NCI-H748 treated with DMSO at 0.1 percent for 48 hours (cell line): ENCODE measurements at regions not wholly inside any gene's neighbourhood (a gene's known extent, or its start where the extent isn't known, plus 50 kb on each side); places are given as distances from the start of the nearest gene placed in this dataset.
"Not testable (repeated sequence)": the region's sequence is repeated elsewhere in the genome, so short reads cannot be mapped to it uniquely, and the experiment has no call there.

ENCODE experiments used
- DNase-seq: peaks from one replicate; lab custom pipeline; 2025; lab: John Stamatoyannopoulos, UW

GRCh38 chr20:29320216-29320949 lies 1937.1 kb upstream of the DEFB115 start:
- not testable (repeated sequence) for DNase-seq

- DNase-seq = not testable (repeated sequence)
These were observed 1933.6 kb upstream of the DEFB115 start for GRCh38 chr20:29323631-29324515.

DNA sequence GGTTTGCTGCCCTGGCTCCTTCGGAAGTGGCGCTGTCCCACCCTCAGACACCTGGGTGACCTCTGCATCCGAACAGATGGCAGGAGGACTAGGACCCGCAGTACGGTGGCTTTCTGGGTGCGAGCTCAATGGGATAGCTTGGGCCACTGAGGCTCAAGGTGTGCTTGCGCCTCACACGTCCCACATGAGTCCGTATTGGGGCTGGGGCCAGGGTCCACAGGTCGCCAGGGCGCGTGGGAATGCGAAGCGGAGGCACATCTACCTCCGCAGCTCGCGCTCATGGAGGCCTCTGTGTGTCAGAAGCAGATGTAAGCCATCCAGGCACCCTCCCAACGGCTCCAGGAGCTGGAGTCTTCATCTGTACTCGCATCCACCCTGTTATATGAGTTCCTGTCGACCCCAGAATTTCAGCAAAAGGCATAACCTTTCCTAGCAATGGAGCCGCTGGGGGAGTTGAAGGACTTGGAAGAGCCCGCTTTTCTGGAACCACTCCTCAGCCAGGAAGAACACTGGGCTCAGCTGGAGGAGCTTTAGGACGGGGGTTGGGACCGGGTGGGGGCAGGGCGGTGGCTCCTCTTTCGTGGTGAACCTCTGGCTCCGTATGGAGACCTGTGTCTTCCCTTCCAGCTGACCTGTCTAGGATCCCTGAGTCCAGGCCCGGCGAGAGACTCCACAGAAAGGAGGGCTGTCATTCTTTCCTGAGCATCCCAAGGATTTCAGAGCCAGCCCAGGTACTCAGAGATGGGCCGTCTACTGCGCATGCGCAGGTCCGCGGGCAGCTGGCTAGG lies 1932.8 kb upstream of the DEFB115 start:
- not testable (repeated sequence) for DNase-seq

DNA sequence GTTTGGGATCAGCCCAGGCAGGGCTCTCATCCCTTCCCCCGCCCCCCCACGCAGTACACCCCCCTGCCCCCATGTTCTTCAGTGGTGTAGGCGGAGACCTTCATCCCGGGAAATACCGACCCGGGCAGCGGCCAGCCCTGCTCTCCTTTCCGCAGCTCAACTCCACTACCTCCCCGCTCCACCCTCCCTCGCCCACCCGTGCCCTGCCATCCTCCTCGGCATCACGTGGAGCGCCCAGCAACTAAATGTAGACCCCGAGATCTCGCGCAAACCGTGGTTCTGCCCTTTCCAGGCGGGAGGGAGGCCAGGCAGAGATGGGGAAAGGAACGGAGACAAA lies 1932.2 kb upstream of the DEFB115 start:
- DNase-seq = no peak

- DNase-seq = not testable (repeated sequence)
These were observed 1931.7 kb upstream of the DEFB115 start for GRCh38 chr20:29325781-29326180.

- DNase-seq = no peak
These were observed 1930.9 kb upstream of the DEFB115 start for GRCh38 chr20:29326376-29327070.

DNA sequence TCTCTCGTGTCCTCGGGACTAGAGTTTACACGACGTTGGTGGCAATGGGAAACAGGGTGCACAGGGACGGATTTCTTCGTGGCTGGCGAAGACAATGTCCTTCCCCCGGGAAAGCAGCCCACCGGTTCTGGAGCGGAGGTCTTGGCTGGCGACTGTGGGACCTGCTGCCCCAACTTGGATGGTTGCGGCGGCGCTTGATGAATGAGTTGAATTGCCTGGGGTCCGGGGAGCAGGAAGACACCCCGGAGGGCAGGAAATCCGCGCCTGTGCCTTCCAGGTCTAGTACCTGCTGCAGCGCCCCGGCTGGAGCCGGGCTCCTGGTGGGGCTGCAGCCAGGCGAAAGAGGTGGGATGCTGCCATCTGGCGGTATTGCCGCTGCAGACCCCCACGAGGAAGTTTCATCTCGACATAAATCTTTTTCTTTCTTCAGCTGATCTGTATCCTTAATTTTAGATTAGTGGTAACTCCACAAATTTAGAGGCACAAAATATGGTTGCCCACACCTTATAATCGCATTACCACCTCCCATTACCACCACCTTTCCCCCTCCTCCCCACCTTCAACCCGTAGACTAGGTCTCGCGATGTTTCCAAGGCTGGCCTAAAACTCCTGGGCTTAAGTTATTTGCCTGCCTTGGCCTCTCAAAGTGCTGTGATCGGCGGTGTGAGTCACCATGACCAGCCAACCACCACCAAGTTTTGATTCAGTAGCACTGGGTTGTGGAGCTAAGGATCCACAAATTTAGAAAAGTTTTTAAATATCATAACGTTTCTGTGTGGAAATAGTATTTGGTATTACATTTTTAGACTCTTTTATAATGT lies 1929.7 kb upstream of the DEFB115 start:
- DNase-seq = not testable (repeated sequence)

DNA sequence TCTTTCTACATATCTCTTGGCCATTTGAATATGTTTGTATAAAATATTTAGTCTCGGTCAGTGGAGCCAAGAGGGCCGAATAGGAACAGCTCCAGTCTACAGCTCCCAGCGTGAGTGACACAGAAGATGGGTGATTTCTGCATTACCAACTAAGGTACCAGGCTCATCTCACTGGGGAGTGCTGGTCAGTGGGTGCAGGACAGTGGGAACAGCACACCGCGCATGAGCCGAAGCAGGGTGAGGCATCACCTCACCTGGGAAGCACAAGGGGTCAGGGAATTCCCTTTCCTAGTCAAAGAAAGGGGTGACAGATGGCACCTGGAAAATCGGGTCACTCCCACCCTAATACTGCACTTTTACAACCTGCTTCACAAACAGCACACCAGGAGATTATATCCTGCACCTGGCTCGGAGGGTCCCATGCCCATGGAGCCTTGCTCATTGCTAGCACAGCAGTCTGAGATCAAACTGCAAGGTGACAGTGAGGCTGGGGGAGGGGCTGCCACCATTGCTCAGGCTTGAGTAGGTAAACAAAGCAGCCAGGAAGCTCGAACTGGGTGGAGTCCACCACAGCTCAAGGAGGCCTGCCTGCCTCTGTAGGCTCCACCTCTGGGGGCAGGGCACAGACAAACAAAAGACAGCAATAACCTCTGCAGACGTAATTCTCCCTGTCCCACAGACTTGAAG lies 1926.9 kb upstream of the DEFB115 start:
- not testable (repeated sequence) for DNase-seq

GRCh38 chr20:29349836-29350235 lies 1907.6 kb upstream of the DEFB115 start:
- DNase-seq = no peak

DNA sequence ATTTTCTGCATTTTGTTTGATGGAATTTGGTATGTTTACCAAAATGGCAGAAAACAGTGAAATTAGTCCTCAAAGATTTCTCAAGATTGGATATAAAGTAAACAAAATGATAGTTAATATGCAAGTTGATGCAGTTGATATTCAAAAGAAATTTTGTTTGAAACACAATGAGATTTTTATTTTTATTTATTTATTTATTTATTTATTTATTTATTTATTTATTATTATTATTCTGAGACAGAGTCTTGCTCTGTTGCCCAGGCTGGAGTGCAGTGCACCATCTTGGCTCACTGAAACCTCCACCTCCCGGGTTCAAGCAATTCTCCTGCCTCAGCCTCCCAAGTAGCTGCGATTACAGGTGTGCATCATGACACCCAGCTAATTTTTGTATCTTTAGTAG lies 1881.5 kb upstream of the DEFB115 start:
- not testable (repeated sequence) for DNase-seq

- DNase-seq = not testable (repeated sequence)
These were observed 1864.6 kb upstream of the DEFB115 start for GRCh38 chr20:29392853-29393252.

DNA sequence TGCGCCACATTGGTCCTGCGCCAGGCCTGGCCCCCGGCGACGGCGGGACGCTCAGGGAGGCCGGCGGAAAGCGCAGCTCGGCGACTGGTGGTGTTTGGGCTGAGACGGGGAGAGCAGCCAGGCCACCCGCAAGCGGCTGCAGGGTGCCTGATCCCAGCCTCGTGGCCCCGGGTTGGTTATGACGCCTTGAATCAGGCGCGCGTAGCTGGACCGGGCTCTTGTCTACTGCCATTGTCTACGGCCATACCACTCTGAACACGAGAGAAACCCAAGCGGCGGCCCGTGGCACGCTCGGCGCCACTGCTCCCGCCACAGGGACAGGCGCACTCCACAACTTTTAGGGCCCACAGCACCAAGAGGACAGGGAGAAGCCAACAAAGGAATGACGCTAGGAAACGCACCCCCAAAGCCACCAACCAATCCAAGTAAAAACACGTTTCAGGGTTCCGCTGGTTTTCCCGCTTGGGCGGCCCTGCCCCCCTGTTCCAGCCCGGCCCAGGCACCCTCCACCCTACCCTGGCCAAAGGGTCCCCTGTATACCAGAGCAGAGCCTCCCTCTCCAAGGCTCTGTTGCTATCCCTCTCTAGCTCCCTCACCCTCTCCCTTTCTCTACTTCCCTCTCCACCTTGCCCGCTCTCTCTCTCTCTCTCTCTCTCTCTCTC lies 1849.3 kb upstream of the DEFB115 start:
- no peak for DNase-seq

GRCh38 chr20:29408707-29409106 lies 1848.8 kb upstream of the DEFB115 start:
- not testable (repeated sequence) for DNase-seq

GRCh38 chr20:29409160-29409689 lies 1848.2 kb upstream of the DEFB115 start:
- DNase-seq = not testable (repeated sequence)

DNA sequence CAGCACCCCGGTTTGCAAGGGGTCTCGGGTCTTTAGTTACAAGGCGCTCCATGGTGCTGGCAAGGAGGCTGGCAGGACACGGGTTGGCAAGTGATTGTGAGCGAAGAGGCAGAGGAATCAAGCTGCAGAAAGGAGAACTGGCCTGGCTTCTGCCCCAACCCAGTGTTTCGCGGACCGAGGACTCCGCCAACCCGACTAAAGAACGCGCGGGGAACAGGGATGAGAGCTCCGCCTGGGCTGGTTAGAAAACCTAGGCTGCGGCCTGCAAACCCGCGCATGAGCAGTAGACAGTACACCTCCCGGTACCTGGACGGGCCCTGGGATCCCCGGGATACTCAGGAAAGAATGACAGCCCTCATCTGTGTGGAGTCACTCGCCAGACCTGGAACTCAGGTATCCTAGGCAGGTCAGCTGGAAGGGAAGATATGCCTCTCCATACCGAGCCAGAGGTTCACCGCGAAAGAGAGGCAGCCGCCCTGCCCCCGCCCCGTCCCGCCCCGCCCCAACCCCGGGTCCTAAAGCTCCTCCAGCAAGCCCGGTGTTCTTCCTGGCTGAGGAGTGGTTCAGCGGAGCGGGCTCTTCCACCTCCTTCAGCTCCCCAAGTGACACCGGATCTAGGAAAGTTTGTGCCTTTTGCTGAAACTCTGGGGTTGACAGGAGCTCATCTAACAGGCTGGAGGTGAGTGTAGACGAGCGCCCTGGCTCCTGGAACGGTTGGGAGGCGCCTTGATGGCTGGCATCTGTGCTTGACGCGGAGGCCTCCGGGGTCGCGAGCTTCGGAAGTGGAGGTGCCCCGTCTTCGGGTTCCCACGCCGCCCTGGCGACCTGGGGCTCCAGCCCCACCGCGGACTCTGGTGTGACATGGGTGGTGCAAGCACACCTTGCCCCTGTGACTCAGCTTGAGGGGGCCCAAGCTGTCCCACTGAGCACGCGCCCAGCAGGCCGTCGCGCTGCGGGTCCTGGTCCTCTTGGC lies 1847.3 kb upstream of the DEFB115 start:
- no peak for DNase-seq

GRCh38 chr20:29410806-29411457 lies 1846.5 kb upstream of the DEFB115 start:
- no peak for DNase-seq

DNA sequence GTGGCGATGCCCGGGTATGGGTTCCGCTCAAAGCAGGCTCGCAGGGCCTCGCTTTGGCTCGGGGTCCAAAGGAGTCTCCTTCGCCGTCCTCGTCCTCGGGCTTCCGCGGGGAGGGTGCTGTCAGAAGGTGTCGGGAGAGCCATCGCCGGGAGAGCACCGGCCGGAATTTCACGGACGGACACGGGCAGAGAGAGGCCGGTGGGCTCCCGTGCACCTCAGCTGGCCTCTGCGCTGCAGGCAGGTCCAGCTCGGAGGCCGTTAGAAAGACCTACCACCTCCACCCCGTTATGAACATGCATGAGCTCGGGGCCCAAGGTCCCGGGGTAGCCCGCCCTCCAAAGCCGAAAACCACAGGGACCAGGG lies 1846.0 kb upstream of the DEFB115 start:
- not testable (repeated sequence) for DNase-seq

GRCh38 chr20:29419378-29419777 lies 1838.1 kb upstream of the DEFB115 start:
- DNase-seq = no peak
